EH (cell line): ENCODE measurements at regions not wholly inside any gene's neighbourhood (a gene's known extent, or its start where the extent isn't known, plus 50 kb on each side); places are given as distances from the start of the nearest gene placed in this dataset.

ENCODE experiments used
- DNase-seq: peaks from one replicate; pipeline ENCODE4 v3.0.0-alpha.2; 2015; ENCODE audit warnings: low read depth

GRCh38 chr11:70570693-70571395 lies 172.5 kb downstream of the CTTN start:
- no peak for DNase-seq

GRCh38 chr11:70572974-70573260 lies 174.6 kb downstream of the CTTN start:
- no peak for DNase-seq

- no peak for DNase-seq
Observed at GRCh38 chr11:70573701-70574151, 175.4 kb downstream of the CTTN start.

GRCh38 chr11:70574725-70575347 lies 176.5 kb downstream of the CTTN start:
- no peak for DNase-seq

GRCh38 chr11:70575396-70576060 lies 177.2 kb downstream of the CTTN start:
- no peak for DNase-seq

- no peak for DNase-seq
Observed at GRCh38 chr11:70577258-70577603, 178.9 kb downstream of the CTTN start.

GRCh38 chr11:70577948-70578347 lies 179.6 kb downstream of the CTTN start:
- no peak for DNase-seq

- no peak for DNase-seq
Observed at GRCh38 chr11:70578371-70578770, 180.0 kb downstream of the CTTN start.

GRCh38 chr11:70578831-70579230 lies 180.5 kb downstream of the CTTN start:
- DNase-seq = no peak

- DNase-seq = no peak
Observed at GRCh38 chr11:70579316-70579955, 181.1 kb downstream of the CTTN start.

- DNase-seq = no peak
Observed at GRCh38 chr11:70580036-70580805, 181.9 kb downstream of the CTTN start.

GRCh38 chr11:70581991-70582885 lies 183.9 kb downstream of the CTTN start:
- DNase-seq = no peak

- DNase-seq = no peak
Observed at GRCh38 chr11:70582886-70583641, 184.7 kb downstream of the CTTN start.

GRCh38 chr11:70583781-70584218 lies 185.5 kb downstream of the CTTN start:
- DNase-seq = no peak

- DNase-seq = no peak
Observed at GRCh38 chr11:70584498-70585235, 186.3 kb downstream of the CTTN start.

- no peak for DNase-seq
Observed at GRCh38 chr11:70585236-70585545, 186.9 kb downstream of the CTTN start.

GRCh38 chr11:70586261-70587074 lies 188.1 kb downstream of the CTTN start:
- DNase-seq = no peak

- DNase-seq = no peak
Observed at GRCh38 chr11:70587075-70587389, 188.7 kb downstream of the CTTN start.

GRCh38 chr11:70590356-70590991 lies 192.1 kb downstream of the CTTN start:
- DNase-seq = no peak
